ENCODE measurements at regions not wholly inside any gene's neighbourhood (a gene's known extent, or its start where the extent isn't known, plus 50 kb on each side); places are given as distances from the start of the nearest gene placed in this dataset.
A peak's percentile ranks its signal among the peaks of the same experiment; 100 is the strongest.

DNA sequence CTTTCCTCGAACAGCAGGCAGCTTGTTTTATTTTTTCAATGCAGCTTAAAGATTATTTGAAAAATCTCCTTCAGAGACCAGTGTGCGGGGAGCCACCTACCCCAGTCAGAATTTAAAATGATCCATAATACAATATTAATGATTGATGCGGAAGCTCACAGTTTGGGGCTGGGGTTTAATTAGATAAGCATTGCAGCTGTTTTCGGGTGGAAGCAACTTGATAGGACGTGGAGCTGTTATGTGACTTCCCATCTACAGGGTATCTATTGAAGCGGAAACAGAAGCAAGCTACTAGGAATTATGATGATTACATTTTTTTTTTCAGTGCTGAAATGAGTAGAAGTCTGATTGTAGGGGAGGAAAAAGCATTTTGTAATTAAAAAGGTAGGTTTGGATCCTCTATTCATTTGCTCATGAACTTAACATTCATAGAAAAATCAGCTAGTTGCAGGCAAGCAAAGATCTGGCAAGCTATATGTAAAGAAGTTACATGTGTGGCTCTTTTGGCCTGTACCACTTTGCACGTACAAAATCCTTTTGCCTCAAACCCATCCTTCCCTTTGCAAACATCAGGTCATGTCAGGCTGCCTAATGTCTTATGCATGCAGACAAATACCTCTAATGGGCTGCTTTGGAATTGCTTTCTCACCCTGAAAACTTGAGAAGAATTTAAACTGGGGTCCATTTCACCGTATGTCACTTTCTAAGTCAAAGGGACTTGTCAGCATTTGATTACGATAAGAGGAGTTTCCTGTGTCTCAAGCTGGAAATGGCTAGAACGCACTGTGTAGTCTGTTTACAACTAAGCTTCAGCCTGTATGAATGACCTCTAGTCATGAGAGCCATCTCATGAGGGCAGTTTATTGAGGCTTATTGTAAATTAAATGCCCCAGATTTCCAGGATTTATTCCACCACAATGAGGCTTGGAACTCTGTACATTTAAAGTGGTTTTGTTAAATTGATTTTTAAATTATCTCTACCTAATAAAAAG is 267.1 kb upstream of the TMTC4 start:
- ATAC-seq, result peak; percentile 52
- DNase-seq (ENCODE audit: low spot score), result no peak

DNA sequence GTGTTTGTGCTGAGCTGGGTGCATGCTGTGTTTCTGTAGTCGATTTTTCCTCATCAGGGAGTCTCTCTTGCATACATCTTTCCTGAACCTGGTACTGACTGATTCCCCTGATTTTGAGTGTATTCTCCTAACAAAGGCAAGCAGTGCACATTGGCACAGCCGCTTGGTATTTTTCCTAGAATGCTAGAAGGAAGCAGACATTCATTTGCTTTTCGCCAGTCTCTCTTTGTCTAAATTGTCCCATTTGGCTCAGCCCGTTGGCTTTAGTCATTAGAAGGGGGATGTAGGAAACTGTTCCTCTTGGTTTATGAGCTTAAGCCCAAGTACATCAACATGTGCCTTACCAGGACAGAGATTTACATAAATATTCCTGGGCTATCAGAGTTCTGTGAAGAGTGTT is 266.1 kb upstream of the TMTC4 start:
- ATAC-seq (no peak), DNase-seq (ENCODE audit: low spot score) (no peak)

DNA sequence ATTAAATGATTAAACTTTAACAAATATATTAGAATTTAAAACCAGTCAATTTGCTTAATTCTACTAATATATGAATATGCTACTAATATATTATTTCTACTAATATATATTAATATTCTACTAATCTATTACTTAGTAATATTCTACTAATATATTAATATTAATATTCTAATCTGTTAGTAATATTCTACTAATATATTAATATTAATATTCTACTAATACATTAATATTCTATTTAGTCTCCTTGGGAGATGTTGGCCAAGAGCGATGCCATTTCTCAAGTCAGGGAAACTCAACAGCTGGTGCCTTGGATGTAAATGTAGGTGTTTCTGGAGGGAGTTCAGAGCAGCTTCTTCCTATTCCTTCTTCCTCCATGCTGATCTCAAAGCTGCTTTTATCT is 259.2 kb upstream of the TMTC4 start:
- no peak for ATAC-seq
- no peak for DNase-seq (ENCODE audit: low spot score)

DNA sequence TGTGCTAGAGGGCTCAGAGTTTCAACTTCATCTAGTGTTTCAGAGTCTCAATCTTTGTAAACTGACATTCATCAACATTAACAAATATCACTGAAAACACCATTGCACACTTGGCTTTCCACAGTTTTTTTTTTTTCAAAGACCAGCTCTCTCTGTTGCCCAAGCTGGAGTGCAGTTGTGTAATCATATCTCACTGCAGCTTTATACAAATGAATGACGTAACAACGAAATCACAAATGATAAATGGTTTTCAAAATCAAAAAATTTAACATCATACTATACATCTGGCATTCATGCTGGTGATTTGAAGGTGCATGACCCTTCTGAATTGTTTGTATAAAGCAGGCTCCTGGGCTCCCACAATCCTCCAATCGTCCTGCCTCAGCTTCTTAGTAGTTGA is 248.0 kb upstream of the TMTC4 start:
- no peak for DNase-seq (ENCODE audit: low spot score)
- no peak for ATAC-seq

DNA sequence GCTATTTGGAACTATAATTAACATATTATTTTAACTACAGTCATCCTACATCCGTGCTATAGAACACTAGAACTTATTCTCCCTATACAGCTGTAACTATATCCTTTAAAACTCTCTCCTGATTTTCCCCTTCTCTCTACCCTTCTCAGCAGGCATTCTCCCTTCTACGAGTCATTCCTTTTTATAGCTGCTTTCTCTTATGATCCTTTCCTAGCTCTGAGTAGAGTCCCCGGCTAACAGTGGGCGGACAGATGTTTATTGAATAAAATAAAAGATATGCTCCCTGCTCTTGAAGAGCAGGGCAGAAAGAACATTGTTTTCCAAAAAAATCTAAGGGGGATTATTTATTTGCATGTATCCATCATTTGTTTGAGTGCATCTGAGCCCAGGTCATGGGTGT is 246.5 kb upstream of the TMTC4 start:
- DNase-seq (ENCODE audit: low spot score), result no peak
- ATAC-seq, result no peak

DNA sequence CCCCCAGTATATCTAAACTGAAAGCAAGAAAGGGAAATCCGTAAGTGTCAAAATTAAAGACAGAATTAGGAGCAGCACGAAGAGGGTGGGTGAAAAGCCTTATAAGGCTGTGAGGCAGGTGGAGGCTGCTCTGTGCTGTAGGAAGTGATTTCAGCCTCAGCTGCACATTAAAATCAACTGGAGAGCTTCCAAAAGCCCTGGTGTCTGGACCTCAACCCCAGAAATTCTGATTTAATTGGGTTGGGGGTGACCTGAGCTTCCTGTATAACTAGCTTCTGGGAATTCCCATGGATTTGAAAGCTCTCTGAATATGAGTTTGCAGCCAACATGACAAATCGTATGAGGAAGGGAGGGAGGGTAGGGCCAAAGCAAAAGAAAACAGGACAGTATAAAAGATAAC is 242.4 kb upstream of the TMTC4 start:
- ATAC-seq (no peak), DNase-seq (ENCODE audit: low spot score) (no peak)

DNA sequence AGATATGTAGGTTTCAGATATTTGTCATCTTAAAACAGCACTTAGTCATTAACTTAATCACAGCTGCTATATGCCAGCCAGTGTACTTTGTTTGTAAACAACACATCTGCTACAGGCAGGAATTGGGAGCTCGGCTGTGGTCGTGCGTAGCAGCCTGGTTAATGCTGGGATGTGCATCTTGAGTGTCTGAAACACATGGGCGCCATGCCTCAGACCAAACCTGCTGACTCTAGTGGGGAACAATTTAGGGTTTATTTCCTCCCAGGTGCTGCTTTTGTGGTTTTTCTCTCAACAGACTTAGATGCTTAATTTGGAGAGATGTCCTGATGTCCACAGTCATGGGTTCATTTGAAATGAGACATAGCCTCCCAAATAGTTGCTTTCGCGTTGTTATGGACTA is 238.5 kb upstream of the TMTC4 start:
- ATAC-seq (no peak), DNase-seq (ENCODE audit: low spot score) (no peak)

DNA sequence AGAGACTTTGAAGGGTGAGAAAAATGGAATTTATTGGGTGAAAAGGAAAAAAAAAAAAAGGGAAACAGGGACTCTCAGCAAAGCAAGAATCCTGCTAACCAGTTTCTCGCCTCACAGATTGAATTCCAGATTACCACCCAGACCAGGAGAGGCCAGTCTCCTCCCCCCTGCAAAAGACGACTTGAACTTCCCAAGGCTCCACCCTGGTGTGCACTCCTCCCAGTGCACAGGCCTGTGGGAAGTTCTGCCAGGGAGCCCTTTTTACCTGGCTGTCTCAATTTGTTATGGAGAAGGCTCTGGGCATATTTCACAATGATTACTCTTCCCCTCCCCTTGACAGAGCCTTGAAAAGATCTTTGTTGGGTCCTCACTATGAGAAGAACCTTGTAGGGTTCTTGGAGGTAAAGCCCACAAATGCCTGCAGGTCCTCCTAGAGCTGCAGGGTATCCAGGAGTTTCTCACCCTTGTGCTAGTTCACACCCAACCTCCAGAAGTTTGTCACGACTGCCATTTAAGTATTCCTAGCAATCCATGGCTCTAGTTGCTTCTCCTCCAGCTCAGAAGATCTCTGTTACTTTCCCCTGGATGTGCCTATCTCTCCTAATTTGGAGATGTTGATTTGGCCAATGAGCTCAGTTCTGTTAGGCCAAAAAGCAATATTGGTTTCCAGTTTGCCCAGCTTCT is 229.8 kb upstream of the TMTC4 start:
- no peak for ATAC-seq
- DNase-seq (ENCODE audit: low spot score), result no peak

DNA sequence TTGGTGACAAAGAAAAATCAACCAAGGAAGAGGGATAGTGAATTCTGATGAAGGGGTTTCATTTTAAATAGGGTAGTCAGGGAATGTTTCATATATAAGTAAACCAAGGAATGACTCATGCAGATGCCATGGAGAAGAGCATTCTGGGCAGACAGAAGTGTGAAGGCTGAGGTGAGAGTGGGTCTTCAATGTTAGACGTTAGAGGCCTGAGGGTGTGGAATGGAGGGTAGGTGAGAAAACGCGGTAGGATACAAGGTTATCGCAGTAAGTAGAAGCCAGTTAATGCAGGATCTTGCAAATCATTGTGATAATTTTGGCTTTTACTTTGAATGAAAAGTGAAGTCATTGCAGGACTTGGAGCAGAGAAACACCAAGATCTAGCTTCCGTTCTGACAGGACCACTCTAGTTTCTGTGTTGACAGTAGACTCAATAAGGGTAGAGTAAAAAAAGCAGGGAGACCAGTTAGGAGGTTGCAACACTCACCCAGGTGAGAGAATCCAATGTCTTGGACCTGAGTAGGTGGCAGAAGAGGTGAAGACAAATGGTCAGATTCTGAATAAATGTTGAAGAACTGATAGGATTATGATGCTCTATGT is 225.2 kb upstream of the TMTC4 start:
- DNase-seq (ENCODE audit: low spot score), result no peak
- ATAC-seq, result no peak

DNA sequence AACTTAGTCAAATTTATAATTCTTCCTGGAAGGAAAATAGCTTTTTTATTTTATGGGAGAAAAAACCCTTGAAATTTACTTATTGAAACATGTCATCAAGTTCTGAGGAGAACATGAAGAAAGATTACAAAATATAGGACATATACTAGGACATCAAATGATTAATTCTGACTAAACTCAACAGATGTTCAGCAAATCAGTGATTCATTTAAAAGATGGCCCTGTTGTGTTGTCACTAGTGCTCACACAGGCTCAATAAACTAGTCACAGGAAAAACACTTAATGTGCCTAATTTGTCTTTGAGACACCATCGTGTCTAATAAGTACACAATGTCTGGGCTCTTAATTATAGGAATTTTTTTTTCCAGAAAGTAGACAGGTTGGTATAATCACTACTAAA is 223.8 kb upstream of the TMTC4 start:
- ATAC-seq (no peak), DNase-seq (ENCODE audit: low spot score) (no peak)

DNA sequence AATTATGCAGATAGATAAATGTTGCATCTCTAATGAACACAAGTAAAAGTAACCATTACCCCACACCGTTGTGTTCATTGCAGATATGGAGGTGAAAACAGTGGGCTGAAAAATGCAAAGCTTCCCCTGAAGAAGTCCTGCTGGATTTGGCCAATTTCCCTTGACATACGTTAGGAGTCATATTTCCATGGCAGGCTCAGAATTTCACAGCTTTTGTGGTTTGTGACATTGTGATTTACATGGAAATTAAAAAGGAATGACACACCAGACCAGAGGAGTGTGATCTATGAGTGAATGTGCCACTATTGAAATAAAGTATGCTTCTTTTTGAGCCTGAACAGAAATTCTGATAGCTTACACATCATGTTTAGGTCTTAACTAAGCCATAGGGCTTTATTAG is 221.1 kb upstream of the TMTC4 start:
- ATAC-seq (no peak), DNase-seq (ENCODE audit: low spot score) (no peak)

DNA sequence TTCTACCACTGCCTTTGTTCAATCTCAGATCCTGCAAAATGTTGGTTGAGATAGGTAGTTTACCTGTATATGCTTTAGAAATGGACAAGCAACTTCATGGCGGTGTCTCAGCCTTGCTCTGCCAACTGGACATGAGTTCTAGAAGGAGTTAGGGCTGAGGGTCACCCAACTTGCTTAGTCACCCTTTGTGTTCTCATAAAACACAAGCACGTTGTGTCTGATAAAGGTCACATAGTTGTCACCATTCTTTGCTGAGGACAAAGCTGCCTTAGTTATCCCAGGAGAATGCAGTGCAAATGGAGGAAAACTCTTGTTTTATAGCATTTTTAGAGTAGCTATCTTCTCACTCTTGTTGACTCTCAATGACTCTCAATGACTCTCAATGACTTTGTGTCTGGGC is 218.4 kb upstream of the TMTC4 start:
- ATAC-seq (no peak), DNase-seq (ENCODE audit: low spot score) (no peak)

DNA sequence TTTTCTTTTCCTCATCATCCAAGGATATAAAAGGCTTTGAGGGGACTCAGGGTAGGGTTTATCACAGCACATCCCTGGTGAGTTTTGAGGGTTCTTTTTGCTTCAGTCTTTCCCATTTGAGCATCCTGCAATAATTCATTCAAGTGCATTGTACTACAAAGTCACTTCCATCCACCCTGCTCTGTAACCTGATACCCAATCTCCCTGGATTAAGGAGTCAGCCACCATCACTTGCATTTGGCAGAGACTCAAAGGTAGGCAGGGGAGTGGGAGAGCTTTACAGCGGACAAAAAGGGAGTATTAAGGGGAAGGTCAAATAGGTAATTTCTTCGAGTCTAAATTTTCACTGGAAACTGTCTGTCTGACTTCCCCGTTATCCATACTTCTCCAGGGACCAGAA is 216.1 kb upstream of the TMTC4 start:
- no peak for ATAC-seq
- DNase-seq (ENCODE audit: low spot score), result no peak

DNA sequence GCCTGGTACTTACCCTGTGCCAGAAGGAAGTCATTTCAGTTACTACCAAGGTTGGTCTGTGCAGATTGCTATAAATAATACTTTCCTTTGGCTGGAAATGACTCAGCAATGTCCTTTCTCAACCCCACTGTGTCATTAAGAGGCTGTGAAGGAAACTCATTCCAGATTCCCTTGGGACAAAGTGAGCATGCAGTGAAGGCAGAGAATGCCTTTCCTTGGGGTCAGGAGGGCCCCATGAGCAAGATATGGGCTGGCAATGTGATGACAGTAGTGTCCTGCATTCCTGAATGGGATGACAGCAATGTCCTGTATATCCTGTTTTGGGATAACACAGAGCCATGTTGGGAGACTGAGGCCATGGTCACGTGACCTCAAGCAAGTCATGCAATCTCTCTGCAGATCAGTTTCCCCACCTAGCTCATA is 213.1 kb upstream of the TMTC4 start:
- DNase-seq (ENCODE audit: low spot score) (no peak), ATAC-seq (peak; percentile 56)

DNA sequence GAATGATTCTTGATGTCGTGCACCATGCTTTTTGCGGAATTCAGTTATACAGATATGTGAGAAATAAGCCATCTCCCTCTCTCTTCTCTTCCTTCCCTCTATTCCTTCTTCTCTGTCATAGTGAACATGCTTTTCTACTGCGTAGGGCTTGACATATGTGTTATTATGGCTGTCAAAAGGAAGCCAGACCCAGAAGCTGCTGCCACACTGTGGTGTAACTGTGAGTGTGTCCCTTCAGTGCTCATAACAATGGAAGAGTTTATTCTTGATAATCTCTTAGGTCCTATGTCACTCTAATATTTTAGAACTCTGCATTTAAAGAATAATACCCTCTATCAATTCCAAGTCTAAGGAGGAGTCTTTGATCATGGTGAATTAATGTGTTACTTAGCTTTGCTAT is 208.9 kb upstream of the TMTC4 start:
- ATAC-seq, result peak; percentile 52
- no peak for DNase-seq (ENCODE audit: low spot score)

DNA sequence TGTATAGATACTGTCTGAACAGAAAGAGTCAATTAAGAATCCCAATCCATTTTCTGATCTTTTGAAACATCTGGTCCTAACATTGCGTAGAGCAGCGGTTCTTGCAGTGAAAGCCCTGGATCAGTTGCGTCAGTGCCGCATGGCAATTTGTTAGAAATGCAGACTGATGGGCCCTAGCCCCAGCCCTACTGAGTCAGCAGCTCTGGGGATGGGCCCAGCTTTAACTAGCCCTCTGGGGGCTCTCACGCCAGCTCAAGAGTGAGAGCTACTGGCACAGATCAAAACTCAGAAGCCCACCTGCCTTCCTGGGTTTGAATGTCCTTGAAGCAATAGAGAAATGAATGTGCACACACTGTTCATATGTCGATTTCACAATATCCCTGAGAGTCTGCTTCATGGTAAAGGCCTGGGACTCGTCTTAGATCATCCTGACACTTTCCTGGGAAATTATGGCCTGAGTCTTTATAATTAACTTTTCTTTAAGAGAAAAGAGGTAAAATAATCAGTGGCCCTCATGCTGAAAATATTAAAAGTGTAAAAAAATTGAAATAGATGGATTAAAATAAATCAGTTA is 206.8 kb upstream of the TMTC4 start:
- ATAC-seq, result no peak
- no peak for DNase-seq (ENCODE audit: low spot score)

DNA sequence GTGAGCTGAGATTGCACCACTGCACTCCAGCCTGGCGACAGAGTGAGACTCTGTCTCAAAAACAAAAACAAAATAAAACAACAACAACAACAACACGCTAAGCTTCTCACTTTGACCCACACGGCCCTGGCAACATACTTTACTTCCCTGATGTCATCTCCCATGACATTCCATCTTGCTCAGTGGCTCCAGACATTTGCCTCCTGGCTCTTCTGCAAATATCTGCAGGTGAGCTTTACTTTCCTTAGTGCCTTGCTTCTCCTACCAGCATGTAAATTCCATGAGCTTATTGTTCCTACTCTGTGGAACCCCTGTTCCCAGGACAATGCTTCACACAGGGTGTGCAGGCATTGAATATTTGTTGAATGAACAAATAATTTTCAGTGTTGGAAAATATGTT is 205.6 kb upstream of the TMTC4 start:
- ATAC-seq (no peak), DNase-seq (ENCODE audit: low spot score) (no peak)

DNA sequence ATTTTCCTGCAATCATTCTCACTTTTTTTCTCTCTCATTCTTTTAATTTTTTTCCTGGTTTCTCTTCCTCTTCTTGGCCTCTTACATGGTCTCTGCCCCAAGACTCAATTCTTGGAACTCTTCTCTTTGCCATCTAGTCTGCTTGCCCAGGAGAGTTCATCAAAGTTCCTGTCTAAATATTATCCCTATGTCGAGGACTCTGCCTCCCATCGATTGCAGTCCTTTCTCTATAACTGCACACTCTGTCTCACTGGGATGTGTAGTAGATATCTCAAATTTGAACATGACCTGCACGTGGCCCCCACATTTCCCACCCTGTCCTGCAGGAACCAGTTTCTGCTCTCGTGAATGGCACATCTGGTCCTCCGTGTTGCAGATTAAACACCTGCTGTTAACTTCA is 204.7 kb upstream of the TMTC4 start:
- no peak for DNase-seq (ENCODE audit: low spot score)
- ATAC-seq, result peak; percentile 89

DNA sequence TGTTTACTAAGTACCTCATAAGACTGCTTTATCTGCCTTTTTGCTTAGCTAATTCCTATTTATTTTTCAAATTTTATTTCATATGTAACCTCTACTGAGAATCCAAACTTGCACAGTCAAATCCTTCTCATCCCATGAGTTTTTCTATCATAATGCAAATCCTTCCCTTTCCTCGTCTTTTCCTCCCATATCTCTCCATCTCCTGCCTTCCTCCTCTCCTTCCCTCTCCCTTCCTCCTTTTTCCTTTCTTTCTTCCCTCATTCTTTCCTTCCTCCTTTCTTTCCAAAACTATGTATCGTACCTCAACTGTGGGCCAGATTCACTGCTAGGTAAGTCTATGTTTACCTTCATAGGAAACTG is 201.4 kb upstream of the TMTC4 start:
- no peak for ATAC-seq
- DNase-seq (ENCODE audit: low spot score), result no peak

DNA sequence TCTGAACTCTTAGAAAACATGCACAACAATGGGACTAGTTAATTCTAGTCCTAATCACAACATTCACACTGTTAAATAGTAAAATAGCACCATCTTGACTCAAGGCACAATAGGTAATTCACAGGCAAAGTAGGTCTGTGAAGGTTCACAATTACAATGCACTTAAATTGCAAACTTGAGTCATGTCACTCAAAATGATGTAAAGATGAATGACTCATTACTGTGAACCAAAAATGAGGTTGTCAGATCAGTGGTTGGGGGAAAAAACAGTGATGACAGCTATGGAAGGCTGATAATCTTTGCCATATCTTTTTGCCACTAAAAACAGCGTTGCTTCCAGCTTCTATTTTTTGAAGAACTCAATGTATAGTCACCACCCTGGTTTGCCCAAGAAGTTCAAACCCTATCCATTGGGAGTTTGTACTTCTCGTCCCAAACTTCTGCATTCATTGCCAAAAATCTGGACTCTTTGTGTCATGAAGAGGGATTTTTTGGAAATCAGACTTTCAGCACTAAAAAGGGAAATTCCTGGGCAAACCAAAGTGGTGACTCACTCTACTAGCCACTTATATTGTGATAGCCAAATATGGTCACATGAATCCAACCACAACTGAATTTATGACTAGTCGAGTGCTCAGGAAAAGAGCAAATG is 200.9 kb upstream of the TMTC4 start:
- no peak for DNase-seq (ENCODE audit: low spot score)
- ATAC-seq, result no peak

DNA sequence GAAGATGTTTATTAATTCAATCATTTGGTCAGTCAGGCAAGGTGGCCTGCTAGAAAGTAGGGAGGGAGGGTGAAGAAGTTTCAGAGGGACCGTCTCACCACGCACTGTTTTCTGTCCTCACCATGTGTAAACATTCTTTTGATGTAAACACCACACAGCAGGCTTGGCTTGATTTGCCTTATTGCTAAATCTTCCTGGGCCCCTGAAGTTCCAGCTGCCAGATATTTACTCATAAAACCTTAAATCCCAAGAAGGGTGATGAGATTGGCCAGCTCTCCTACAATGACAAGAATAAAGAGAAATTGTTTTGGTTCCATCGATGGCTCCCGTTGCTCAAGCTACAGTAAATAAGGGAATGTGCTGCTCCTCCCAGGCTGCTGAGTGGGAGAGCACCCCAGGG is 198.2 kb upstream of the TMTC4 start:
- ATAC-seq (no peak), DNase-seq (ENCODE audit: low spot score) (no peak)

Measured in left lobe of liver (tissue), 2 donors.